SK-N-SH treated with all-trans-retinoic acid at 6 μM for 48 hours (cell line): ENCODE measurements at regions not wholly inside any gene's neighbourhood (a gene's known extent, or its start where the extent isn't known, plus 50 kb on each side); places are given as distances from the start of the nearest gene placed in this dataset.

ENCODE experiments used
- ATAC-seq: fragments of 200-7000 bp; cut with Tn5 transposase; 3 replicates; pipeline ENCODE4 v1.9.1; 2020; ENCODE audit warnings: mild to moderate bottlenecking, moderate library complexity
- BACH2 ChIP-seq: fragments of 250-450 bp; sonication (Bioruptor Pico); IDR thresholded peaks from 2 replicates; pipeline ENCODE4 v1.9.0; 2021; ENCODE audit warnings: mild to moderate bottlenecking, borderline replicate concordance
- CSDC2 ChIP-seq: fragments of 250-450 bp; sonication (Bioruptor Pico); IDR thresholded peaks from 2 replicates; pipeline ENCODE4 v1.5.0; 2020; ENCODE audit warnings: mild to moderate bottlenecking, moderate library complexity
- ESRRG ChIP-seq: fragments of 250-450 bp; sonication (Bioruptor Pico); IDR thresholded peaks from 2 replicates; pipeline ENCODE4 v1.6.1; 2021; ENCODE audit warnings: mild to moderate bottlenecking
- GLIS3 ChIP-seq: fragments of 250-450 bp; sonication (Bioruptor Pico); IDR thresholded peaks from 2 replicates; pipeline ENCODE4 v1.5.0; 2020; ENCODE audit warnings: mild to moderate bottlenecking, moderate library complexity
- ISL1 ChIP-seq: fragments of 250-450 bp; sonication (Bioruptor Pico); IDR thresholded peaks from 2 replicates; pipeline ENCODE4 v2.1.2; 2022; ENCODE audit warnings: mild to moderate bottlenecking, moderate library complexity
- OSR1 ChIP-seq: fragments of 250-450 bp; sonication (Bioruptor Pico); IDR thresholded peaks from 2 replicates; pipeline ENCODE4 v1.8.0; 2022; ENCODE audit warnings: moderate library complexity, mild to moderate bottlenecking, inconsistent platforms
- PPARA ChIP-seq: fragments of 250-450 bp; sonication (Bioruptor Pico); IDR thresholded peaks from 2 replicates; pipeline ENCODE4 v1.5.0; 2020; ENCODE audit warnings: mild to moderate bottlenecking, borderline replicate concordance
- RARB ChIP-seq: fragments of 250-450 bp; sonication (Bioruptor Pico); IDR thresholded peaks from 2 replicates; pipeline ENCODE4 v1.8.0; 2021; ENCODE audit warnings: mild to moderate bottlenecking, moderate library complexity
- SNAI2 ChIP-seq: fragments of 250-450 bp; sonication (Bioruptor Pico); IDR thresholded peaks from 2 replicates; pipeline ENCODE4 v1.5.0; 2020; ENCODE audit warnings: mild to moderate bottlenecking, moderate library complexity
- TCF4 ChIP-seq: fragments of 250-450 bp; sonication (Bioruptor Pico); IDR thresholded peaks from 2 replicates; pipeline ENCODE4 v1.8.0; 2021; ENCODE audit warnings: mild to moderate bottlenecking, moderate library complexity, borderline replicate concordance
- TOX ChIP-seq: fragments of 250-450 bp; sonication (Bioruptor Pico); IDR thresholded peaks from 2 replicates; pipeline ENCODE4 v1.8.0; 2021; ENCODE audit warnings: mild to moderate bottlenecking, moderate library complexity, borderline replicate concordance
- ZC3H10 ChIP-seq: fragments of 250-450 bp; sonication (Bioruptor Pico); IDR thresholded peaks from 2 replicates; pipeline ENCODE4 v1.5.1; 2021; ENCODE audit warnings: mild to moderate bottlenecking, moderate library complexity
- ZFP3 ChIP-seq: fragments of 250-450 bp; sonication (Bioruptor Pico); IDR thresholded peaks from 2 replicates; pipeline ENCODE4 v1.5.0; 2020; ENCODE audit warnings: mild to moderate bottlenecking, moderate library complexity
- ZFP30 ChIP-seq: fragments of 450-650 bp; formaldehyde crosslinking; IDR thresholded peaks from 2 replicates; pipeline ENCODE4 v1.5.0; 2022; ENCODE audit warnings: mild to moderate bottlenecking, moderate library complexity
- ZNF565 ChIP-seq: fragments of 450-650 bp; formaldehyde crosslinking; conservative IDR thresholded peaks from 2 replicates; pipeline ENCODE4 v1.5.0; 2020; ENCODE audit warnings: low read depth, mild to moderate bottlenecking, moderate library complexity
- ZNF8 ChIP-seq: fragments of 450-650 bp; formaldehyde crosslinking; IDR thresholded peaks from 2 replicates; pipeline ENCODE4 v1.5.0; 2020; ENCODE audit warnings: mild to moderate bottlenecking, moderate library complexity
- TF ChIP-seq, protein P1 (sequence below): fragments of 250-450 bp; sonication (Bioruptor Pico); IDR thresholded peaks from 2 replicates; pipeline ENCODE4 v1.8.0; 2020; ENCODE audit warnings: mild to moderate bottlenecking, moderate library complexity, borderline replicate concordance
- TF ChIP-seq, protein P2 (sequence below): fragments of 250-450 bp; sonication (Bioruptor Pico); IDR thresholded peaks from 2 replicates; pipeline ENCODE4 v1.5.1; 2020; ENCODE audit warnings: low read depth, mild to moderate bottlenecking, moderate library complexity
- TF ChIP-seq, protein P3 (sequence below): fragments of 250-450 bp; sonication (Bioruptor Pico); IDR thresholded peaks from 2 replicates; pipeline ENCODE4 v1.5.0; 2020; ENCODE audit warnings: mild to moderate bottlenecking, moderate library complexity
- TF ChIP-seq, protein P4 (sequence below): fragments of 250-450 bp; sonication (Bioruptor Pico); IDR thresholded peaks from 2 replicates; pipeline ENCODE4 v1.5.1; 2021; ENCODE audit warnings: mild to moderate bottlenecking, moderate library complexity
- TF ChIP-seq, protein P5 (sequence below): fragments of 250-450 bp; sonication (Bioruptor Pico); IDR thresholded peaks from 2 replicates; pipeline ENCODE4 v1.8.0; 2021; ENCODE audit warnings: low read depth, mild to moderate bottlenecking, moderate library complexity, borderline replicate concordance

DNA sequence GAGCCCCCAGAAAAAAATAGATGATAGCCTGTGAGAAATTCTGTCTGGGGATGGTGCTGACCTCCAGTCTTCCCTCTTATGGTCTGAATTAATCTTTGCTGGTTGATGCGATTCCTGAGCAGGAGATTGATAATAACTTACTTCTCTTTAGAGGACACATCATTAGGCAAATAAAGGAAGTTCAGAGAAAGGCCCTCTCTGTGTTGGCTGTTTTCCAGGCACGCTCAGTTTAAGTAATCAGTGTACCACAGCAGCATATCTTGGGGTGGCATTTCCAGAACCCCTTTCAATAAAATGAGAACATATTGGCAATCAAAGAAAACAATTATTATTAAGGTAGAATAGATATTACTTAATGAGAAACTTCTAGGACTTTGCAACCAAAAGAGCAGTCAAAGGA is 1129.3 kb upstream of the RAG2 start:
- TF ChIP-seq ZC3H10 (no peak), ISL1 (CRISPR knock-in tag) (no peak), PPARA (CRISPR knock-in tag) (no peak), ZNF8 (no peak), TOX (CRISPR knock-in tag) (no peak), ESRRG (CRISPR knock-in tag) (no peak), RARB (CRISPR knock-in tag) (no peak), GLIS3 (CRISPR knock-in tag) (no peak), ZFP3 (CRISPR knock-in tag) (no peak), ZFP30 (no peak), CSDC2 (CRISPR knock-in tag) (no peak), TCF4 (CRISPR knock-in tag) (no peak), BACH2 (CRISPR knock-in tag) (no peak), SNAI2 (CRISPR knock-in tag) (no peak), OSR1 (CRISPR knock-in tag) (no peak)
- TF ChIP-seq, protein P1, sequence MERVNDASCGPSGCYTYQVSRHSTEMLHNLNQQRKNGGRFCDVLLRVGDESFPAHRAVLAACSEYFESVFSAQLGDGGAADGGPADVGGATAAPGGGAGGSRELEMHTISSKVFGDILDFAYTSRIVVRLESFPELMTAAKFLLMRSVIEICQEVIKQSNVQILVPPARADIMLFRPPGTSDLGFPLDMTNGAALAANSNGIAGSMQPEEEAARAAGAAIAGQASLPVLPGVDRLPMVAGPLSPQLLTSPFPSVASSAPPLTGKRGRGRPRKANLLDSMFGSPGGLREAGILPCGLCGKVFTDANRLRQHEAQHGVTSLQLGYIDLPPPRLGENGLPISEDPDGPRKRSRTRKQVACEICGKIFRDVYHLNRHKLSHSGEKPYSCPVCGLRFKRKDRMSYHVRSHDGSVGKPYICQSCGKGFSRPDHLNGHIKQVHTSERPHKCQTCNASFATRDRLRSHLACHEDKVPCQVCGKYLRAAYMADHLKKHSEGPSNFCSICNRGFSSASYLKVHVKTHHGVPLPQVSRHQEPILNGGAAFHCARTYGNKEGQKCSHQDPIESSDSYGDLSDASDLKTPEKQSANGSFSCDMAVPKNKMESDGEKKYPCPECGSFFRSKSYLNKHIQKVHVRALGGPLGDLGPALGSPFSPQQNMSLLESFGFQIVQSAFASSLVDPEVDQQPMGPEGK (CRISPR knock-in tag), result no peak
- TF ChIP-seq, protein P2, sequence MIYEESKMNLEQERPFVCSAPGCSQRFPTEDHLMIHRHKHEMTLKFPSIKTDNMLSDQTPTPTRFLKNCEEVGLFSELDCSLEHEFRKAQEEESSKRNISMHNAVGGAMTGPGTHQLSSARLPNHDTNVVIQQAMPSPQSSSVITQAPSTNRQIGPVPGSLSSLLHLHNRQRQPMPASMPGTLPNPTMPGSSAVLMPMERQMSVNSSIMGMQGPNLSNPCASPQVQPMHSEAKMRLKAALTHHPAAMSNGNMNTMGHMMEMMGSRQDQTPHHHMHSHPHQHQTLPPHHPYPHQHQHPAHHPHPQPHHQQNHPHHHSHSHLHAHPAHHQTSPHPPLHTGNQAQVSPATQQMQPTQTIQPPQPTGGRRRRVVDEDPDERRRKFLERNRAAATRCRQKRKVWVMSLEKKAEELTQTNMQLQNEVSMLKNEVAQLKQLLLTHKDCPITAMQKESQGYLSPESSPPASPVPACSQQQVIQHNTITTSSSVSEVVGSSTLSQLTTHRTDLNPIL (CRISPR knock-in tag), result no peak
- TF ChIP-seq, protein P3, sequence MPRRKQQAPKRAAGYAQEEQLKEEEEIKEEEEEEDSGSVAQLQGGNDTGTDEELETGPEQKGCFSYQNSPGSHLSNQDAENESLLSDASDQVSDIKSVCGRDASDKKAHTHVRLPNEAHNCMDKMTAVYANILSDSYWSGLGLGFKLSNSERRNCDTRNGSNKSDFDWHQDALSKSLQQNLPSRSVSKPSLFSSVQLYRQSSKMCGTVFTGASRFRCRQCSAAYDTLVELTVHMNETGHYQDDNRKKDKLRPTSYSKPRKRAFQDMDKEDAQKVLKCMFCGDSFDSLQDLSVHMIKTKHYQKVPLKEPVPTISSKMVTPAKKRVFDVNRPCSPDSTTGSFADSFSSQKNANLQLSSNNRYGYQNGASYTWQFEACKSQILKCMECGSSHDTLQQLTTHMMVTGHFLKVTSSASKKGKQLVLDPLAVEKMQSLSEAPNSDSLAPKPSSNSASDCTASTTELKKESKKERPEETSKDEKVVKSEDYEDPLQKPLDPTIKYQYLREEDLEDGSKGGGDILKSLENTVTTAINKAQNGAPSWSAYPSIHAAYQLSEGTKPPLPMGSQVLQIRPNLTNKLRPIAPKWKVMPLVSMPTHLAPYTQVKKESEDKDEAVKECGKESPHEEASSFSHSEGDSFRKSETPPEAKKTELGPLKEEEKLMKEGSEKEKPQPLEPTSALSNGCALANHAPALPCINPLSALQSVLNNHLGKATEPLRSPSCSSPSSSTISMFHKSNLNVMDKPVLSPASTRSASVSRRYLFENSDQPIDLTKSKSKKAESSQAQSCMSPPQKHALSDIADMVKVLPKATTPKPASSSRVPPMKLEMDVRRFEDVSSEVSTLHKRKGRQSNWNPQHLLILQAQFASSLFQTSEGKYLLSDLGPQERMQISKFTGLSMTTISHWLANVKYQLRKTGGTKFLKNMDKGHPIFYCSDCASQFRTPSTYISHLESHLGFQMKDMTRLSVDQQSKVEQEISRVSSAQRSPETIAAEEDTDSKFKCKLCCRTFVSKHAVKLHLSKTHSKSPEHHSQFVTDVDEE (CRISPR knock-in tag), result no peak
- TF ChIP-seq, protein P4, sequence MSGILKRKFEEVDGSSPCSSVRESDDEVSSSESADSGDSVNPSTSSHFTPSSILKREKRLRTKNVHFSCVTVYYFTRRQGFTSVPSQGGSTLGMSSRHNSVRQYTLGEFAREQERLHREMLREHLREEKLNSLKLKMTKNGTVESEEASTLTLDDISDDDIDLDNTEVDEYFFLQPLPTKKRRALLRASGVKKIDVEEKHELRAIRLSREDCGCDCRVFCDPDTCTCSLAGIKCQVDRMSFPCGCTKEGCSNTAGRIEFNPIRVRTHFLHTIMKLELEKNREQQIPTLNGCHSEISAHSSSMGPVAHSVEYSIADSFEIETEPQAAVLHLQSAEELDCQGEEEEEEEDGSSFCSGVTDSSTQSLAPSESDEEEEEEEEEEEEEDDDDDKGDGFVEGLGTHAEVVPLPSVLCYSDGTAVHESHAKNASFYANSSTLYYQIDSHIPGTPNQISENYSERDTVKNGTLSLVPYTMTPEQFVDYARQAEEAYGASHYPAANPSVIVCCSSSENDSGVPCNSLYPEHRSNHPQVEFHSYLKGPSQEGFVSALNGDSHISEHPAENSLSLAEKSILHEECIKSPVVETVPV (CRISPR knock-in tag), result no peak
- TF ChIP-seq, protein P5, sequence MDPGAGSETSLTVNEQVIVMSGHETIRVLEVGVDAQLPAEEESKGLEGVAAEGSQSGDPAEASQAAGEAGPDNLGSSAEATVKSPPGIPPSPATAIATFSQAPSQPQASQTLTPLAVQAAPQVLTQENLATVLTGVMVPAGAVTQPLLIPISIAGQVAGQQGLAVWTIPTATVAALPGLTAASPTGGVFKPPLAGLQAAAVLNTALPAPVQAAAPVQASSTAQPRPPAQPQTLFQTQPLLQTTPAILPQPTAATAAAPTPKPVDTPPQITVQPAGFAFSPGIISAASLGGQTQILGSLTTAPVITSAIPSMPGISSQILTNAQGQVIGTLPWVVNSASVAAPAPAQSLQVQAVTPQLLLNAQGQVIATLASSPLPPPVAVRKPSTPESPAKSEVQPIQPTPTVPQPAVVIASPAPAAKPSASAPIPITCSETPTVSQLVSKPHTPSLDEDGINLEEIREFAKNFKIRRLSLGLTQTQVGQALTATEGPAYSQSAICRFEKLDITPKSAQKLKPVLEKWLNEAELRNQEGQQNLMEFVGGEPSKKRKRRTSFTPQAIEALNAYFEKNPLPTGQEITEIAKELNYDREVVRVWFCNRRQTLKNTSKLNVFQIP, result no peak
- ATAC-seq, result no peak

DNA sequence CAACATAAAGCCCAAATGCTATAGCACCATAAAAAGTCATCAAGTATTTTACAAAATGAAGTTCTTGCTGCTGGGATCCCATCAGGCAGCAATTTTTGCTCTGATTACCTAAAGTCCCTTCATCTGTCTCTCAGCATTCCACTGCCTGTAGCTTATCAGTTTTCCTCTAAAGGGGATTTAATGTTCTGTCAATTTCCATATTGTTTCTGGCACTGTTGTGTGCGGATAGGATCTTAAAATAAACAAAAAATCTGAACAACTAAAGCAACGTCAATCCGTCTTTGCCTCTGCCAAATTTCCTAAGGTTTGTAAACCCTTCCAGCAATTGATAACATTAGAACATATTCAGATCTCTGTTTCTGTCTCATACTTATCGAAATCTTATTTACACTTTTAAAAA is 1126.3 kb upstream of the RAG2 start:
- no peak for ATAC-seq
- TF ChIP-seq, protein P1 (CRISPR knock-in tag), result no peak
- no peak for TF ChIP-seq GLIS3 (CRISPR knock-in tag)
- no peak for TF ChIP-seq SNAI2 (CRISPR knock-in tag)
- TF ChIP-seq ESRRG (CRISPR knock-in tag), result no peak
- no peak for TF ChIP-seq RARB (CRISPR knock-in tag)
- no peak for TF ChIP-seq OSR1 (CRISPR knock-in tag)
- TF ChIP-seq ZNF565, result no peak
- TF ChIP-seq, all 23 proteins: peak for 0
